ENCODE measurements at regions not wholly inside any gene's neighbourhood (a gene's known extent, or its start where the extent isn't known, plus 50 kb on each side); places are given as distances from the start of the nearest gene placed in this dataset.

DNA sequence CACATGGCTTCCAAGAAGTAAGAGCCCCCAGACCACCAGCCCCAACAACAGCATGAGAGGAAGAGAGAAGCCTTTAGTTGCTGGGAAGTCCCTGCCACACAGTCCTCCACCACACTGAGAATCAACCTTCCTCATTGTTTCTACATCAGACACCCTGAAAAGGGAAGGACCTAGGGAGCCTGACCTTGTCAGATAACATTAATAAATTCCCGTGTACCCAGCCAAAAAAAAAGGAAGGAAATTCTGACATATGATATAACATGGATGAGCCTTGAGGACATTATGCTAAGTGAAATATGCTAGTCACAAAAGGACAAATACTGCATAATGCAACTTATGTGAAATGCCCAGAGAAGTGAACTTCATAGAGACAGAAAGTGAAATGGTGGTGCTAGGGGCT lies 65.6 kb upstream of the ARHGAP29 start:
- TF ChIP-seq, protein P1, sequence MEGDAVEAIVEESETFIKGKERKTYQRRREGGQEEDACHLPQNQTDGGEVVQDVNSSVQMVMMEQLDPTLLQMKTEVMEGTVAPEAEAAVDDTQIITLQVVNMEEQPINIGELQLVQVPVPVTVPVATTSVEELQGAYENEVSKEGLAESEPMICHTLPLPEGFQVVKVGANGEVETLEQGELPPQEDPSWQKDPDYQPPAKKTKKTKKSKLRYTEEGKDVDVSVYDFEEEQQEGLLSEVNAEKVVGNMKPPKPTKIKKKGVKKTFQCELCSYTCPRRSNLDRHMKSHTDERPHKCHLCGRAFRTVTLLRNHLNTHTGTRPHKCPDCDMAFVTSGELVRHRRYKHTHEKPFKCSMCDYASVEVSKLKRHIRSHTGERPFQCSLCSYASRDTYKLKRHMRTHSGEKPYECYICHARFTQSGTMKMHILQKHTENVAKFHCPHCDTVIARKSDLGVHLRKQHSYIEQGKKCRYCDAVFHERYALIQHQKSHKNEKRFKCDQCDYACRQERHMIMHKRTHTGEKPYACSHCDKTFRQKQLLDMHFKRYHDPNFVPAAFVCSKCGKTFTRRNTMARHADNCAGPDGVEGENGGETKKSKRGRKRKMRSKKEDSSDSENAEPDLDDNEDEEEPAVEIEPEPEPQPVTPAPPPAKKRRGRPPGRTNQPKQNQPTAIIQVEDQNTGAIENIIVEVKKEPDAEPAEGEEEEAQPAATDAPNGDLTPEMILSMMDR (IDR thresholded peaks at IDR 0.05) = no peak
- TF ChIP-seq POLR2A (IDR thresholded peaks at IDR 0.05) (no peak), POLR2AphosphoS5 (IDR thresholded peaks at IDR 0.05) (no peak)

All from upper lobe of left lung (tissue), 4 donors.